GM12878 (cell line): ENCODE measurements at regions not wholly inside any gene's neighbourhood (a gene's known extent, or its start where the extent isn't known, plus 50 kb on each side); places are given as distances from the start of the nearest gene placed in this dataset.

Experiments used
- ATAC-seq: fragments of 200-7000 bp; cut with Tn5 transposase; 3 replicates; pipeline ENCODE4 v1.9.1; 2020; ENCODE audit warnings: mild to moderate bottlenecking, moderate library complexity
- BruUV-seq: library from RNA; stranded (reverse); fragments of 400-500 nt; replicated peaks from 2 replicates; lab custom pipeline; 2021; lab: Mats Ljungman, UMichigan
- CTCF ChIA-PET: fragments of 300-600 bp; sonication (Branson Sonifier 250); formaldehyde crosslinking; extraction: SDS; loops from one replicate; lab custom pipeline; 2021; ENCODE audit warnings: inconsistent platforms; lab: Yijun Ruan, JAX
- POLR2A ChIA-PET: fragments of 350-600 bp; formaldehyde crosslinking; extraction: SDS; loops from one replicate; lab custom pipeline; 2021; ENCODE audit warnings: inconsistent platforms; lab: Charles Lee
- RAD21 ChIA-PET: fragments of 300-600 bp; sonication (Branson Sonifier 250); formaldehyde crosslinking; loops from one replicate; lab custom pipeline; 2023; ENCODE audit warnings: antibody characterized with exemption; ENCODE audit not compliant: unreplicated experiment; lab: Charles Lee
- SMC1A ChIA-PET: fragments of 300-600 bp; sonication (Branson Sonifier 250); formaldehyde crosslinking; loops from one replicate; lab custom pipeline; 2023; ENCODE audit not compliant: unreplicated experiment, uncharacterized antibody; lab: Charles Lee
- DNase-seq: peaks from one replicate; pipeline ENCODE4 v3.0.0-alpha.2; 2011; ENCODE audit warnings: low read depth, low spot score
- FAIRE-seq: peaks from 3 replicates; lab custom pipeline; 2011; peaks lifted over from hg19 to GRCh38; lab: Jason Lieb, UNC
- H2AFZ ChIP-seq: 2 replicates; pipeline ENCODE4 v1.6.0; 2011; ENCODE audit warnings: low read depth, low read length, control low read depth; ENCODE audit not compliant: control insufficient read depth
- H3K27ac ChIP-seq: 2 replicates; pipeline ENCODE4 v1.5.1; 2011; ENCODE audit warnings: control low read depth; ENCODE audit not compliant: control insufficient read depth, insufficient read depth
- H3K27me3 ChIP-seq, 2 experiments: replicated peaks in 1 of 2; 2 replicates each; pipeline versions ENCODE4 v1.6.0 to v1.6.1; 2011; ENCODE audit warnings: low read length in 1 of 2; ENCODE audit not compliant: control insufficient read depth in 2 of 2, insufficient read depth in 2 of 2
- H3K36me3 ChIP-seq, 2 experiments: 2 replicates each; pipeline ENCODE4 v1.5.1; 2011; ENCODE audit warnings: low read length in 1 of 2; ENCODE audit not compliant: control insufficient read depth in 2 of 2, insufficient read depth in 2 of 2
- H3K4me1 ChIP-seq: 2 replicates; pipeline ENCODE4 v1.6.1; 2011; ENCODE audit warnings: mild to moderate bottlenecking, low read length, moderate library complexity, mixed read lengths; ENCODE audit not compliant: control insufficient read depth, insufficient read depth
- H3K4me2 ChIP-seq: 2 replicates; pipeline ENCODE4 v1.6.0; 2011; ENCODE audit warnings: control low read depth; ENCODE audit not compliant: control insufficient read depth, insufficient read depth
- H3K4me3 ChIP-seq: fragments of 200-600 bp; sonication (generic); 2 replicates; pipeline ENCODE4 v1.5.1; 2016
- H3K79me2 ChIP-seq: 2 replicates; pipeline ENCODE4 v1.6.0; 2011; ENCODE audit warnings: low read length; ENCODE audit not compliant: control insufficient read depth, insufficient read depth
- H3K9ac ChIP-seq: 2 replicates; pipeline ENCODE4 v1.8.0; 2011; ENCODE audit warnings: low read length, control low read depth, mixed read lengths; ENCODE audit not compliant: control insufficient read depth, insufficient read depth
- H3K9me3 ChIP-seq: replicated peaks from 3 replicates; pipeline ENCODE4 v1.5.1; 2011; ENCODE audit warnings: mild to moderate bottlenecking, low read length; ENCODE audit not compliant: control insufficient read depth, insufficient read depth
- H4K20me1 ChIP-seq: 2 replicates; pipeline ENCODE4 v1.6.0; 2011; ENCODE audit not compliant: control insufficient read depth, insufficient read depth
- BCL11A ChIP-seq: IDR thresholded peaks from 2 replicates; pipeline ENCODE4 v1.6.1; 2011; ENCODE audit warnings: low read depth, low read length
- CBFB ChIP-seq: IDR thresholded peaks from 2 replicates; pipeline ENCODE4 v1.6.1; 2016; ENCODE audit warnings: antibody characterized with exemption, low read depth
- CEBPB ChIP-seq, 2 experiments: fragments of 150-350 bp in 1 of 2; IDR thresholded peaks; 2 replicates each; pipeline ENCODE4 v1.6.1; 2012 to 2014; ENCODE audit warnings: low read depth in 2 of 2, low read length in 2 of 2, borderline replicate concordance in 1 of 2, inconsistent platforms in 1 of 2
- CREM ChIP-seq: IDR thresholded peaks from 2 replicates; pipeline ENCODE4 v1.6.1; 2014; ENCODE audit warnings: antibody characterized with exemption, low read depth
- DPF2 ChIP-seq: fragments of 450-650 bp; IDR thresholded peaks from 2 replicates; pipeline ENCODE4 v1.6.1; 2017; ENCODE audit warnings: mild to moderate bottlenecking
- ETV6 ChIP-seq, 2 experiments: fragments of 450-650 bp in 1 of 2; IDR thresholded peaks in 1 of 2; conservative IDR thresholded peaks in 1 of 2; 2 replicates each; pipeline ENCODE4 v1.6.1; 2014; ENCODE audit warnings: antibody characterized with exemption in 1 of 2, borderline replicate concordance in 1 of 2, low read depth in 1 of 2, mild to moderate bottlenecking in 1 of 2, moderate library complexity in 1 of 2
- HDAC6 ChIP-seq: fragments of 200-600 bp; sonication (generic); IDR thresholded peaks from one replicate; pipeline ENCODE4 v1.8.0; 2017; ENCODE audit warnings: antibody characterized with exemption; ENCODE audit not compliant: unreplicated experiment
- JUND ChIP-seq: IDR thresholded peaks from 2 replicates; pipeline ENCODE4 v1.6.1; 2012; ENCODE audit warnings: low read depth, mild to moderate bottlenecking, low read length, improper control_type of control experiment, moderate library complexity
- MTA2 ChIP-seq: fragments of 450-650 bp; IDR thresholded peaks from 2 replicates; pipeline ENCODE4 v1.6.1; 2016; ENCODE audit warnings: low read depth, mild to moderate bottlenecking, moderate library complexity
- MXI1 ChIP-seq: fragments of 150-350 bp; IDR thresholded peaks from 2 replicates; pipeline ENCODE4 v1.6.1; 2011; ENCODE audit warnings: low read depth, mild to moderate bottlenecking, inconsistent platforms, low read length, improper control_type of control experiment
- NFYB ChIP-seq: IDR thresholded peaks from 2 replicates; pipeline ENCODE4 v1.6.1; 2011; ENCODE audit warnings: low read depth, mild to moderate bottlenecking, low read length, improper control_type of control experiment, moderate library complexity; ENCODE audit not compliant: insufficient read depth
- NR2C1 ChIP-seq: fragments of 450-650 bp; IDR thresholded peaks from 2 replicates; pipeline ENCODE4 v1.6.1; 2017; ENCODE audit warnings: antibody characterized with exemption, mild to moderate bottlenecking, moderate library complexity
- RB1 ChIP-seq: fragments of 450-650 bp; formaldehyde crosslinking; IDR thresholded peaks from 2 replicates; pipeline ENCODE4 v1.6.1; 2017; ENCODE audit warnings: mild to moderate bottlenecking, borderline replicate concordance
- SMC3 ChIP-seq: IDR thresholded peaks from 2 replicates; pipeline ENCODE4 v1.6.1; 2011; ENCODE audit warnings: low read length, improper control_type of control experiment, borderline replicate concordance
- YBX1 ChIP-seq: fragments of 450-650 bp; IDR thresholded peaks from 2 replicates; pipeline ENCODE4 v1.6.1; 2016; ENCODE audit warnings: antibody characterized with exemption
- WGBS: methylation state at CpG from one replicate; pipeline ENCODE4 v1.1.6; 2016; ENCODE audit warnings: low lambda C conversion rate; ENCODE audit not compliant: insufficient replicate concordance, insufficient coverage; ENCODE audit errors: missing lambda C conversion rate; 5-methylcytosine and 5-hydroxymethylcytosine counted together
- in situ Hi-C: fragments of 300-500 bp; cut with MboI; formaldehyde crosslinking; loops from 9 replicates; pipeline ENCODE4 v1.14.3; 2018; ENCODE audit warnings: mixed read lengths
- intact Hi-C: fragments of 100-400 bp; cut with micrococcal nuclease; formaldehyde crosslinking; loops from one replicate; pipeline ENCODE4 v1.14.2; 2022; ENCODE audit not compliant: unreplicated experiment
- TF ChIP-seq, protein P1 (sequence below): IDR thresholded peaks from 2 replicates; pipeline ENCODE4 v1.6.1; 2012; ENCODE audit warnings: improper control_type of control experiment, low read depth, low read length; ENCODE audit not compliant: insufficient replicate concordance
- TF ChIP-seq, protein P2 (sequence below), 3 experiments: IDR thresholded peaks in 2 of 3; conservative IDR thresholded peaks in 1 of 3; 2 replicates each; pipeline ENCODE4 v1.5.1; 2011; ENCODE audit warnings: low read depth in 3 of 3, low read length in 3 of 3, mild to moderate bottlenecking in 3 of 3, control low read depth in 2 of 3, moderate library complexity in 2 of 3, inconsistent platforms in 1 of 3, mixed read lengths in 1 of 3; ENCODE audit not compliant: control insufficient read depth in 2 of 3, insufficient read depth in 1 of 3; ENCODE audit errors: extremely low read depth in 1 of 3
- TF ChIP-seq, protein P3 (sequence below): fragments of 450-650 bp; IDR thresholded peaks from 2 replicates; pipeline ENCODE4 v1.6.1; 2016; ENCODE audit warnings: mild to moderate bottlenecking

DNA sequence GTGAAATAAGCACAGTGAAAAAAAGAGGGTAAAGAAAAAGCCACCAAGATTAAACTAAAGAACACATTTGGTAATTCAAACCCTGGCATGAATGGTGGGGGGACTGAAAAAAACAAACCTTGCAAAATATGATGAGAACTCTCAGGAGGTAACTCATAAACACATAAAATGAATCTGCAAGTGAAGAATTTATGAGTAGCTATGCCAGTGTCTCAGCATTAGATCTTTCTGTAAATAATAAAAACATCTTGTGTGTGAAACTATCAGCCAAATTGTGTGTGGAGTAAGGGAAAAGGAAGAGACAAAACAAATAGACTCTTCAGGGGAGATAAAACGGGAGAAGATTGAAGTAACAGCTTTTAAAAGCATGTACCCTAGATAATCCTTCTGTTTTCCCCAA, 129.6 kb upstream of the SPEF2 start:
- WGBS: 0% methylated on average over 1 of the region's 1 CpG
- DNase-seq (no peak), ATAC-seq (no peak), FAIRE-seq (no peak)
- ChIA-PET POLR2A (no interaction called here), SMC1A (no interaction called here), CTCF (no interaction called here), RAD21 (no interaction called here)
- intact Hi-C loops (no loop called here), in situ Hi-C loops (no loop called here)
- H3K4me1 ChIP-seq: no peaks in the 10 kb centered on the region
- no peak overlapping the region for H3K9ac ChIP-seq
- no peaks in the 10 kb centered on the region for H3K79me2 ChIP-seq
- H3K9me3 ChIP-seq: no peaks in the 10 kb centered on the region
- no peak overlapping the region for H3K4me3 ChIP-seq
- H3K27me3 ChIP-seq: no peaks in the 10 kb centered on the region
- no peak overlapping the region for H2AFZ ChIP-seq
- H4K20me1 ChIP-seq: no peaks in the 10 kb centered on the region
- H3K27ac ChIP-seq: no peak overlapping the region
- H3K4me2 ChIP-seq: no peak overlapping the region
- BruUV-seq: no TSS peak
- TF ChIP-seq, protein P1, sequence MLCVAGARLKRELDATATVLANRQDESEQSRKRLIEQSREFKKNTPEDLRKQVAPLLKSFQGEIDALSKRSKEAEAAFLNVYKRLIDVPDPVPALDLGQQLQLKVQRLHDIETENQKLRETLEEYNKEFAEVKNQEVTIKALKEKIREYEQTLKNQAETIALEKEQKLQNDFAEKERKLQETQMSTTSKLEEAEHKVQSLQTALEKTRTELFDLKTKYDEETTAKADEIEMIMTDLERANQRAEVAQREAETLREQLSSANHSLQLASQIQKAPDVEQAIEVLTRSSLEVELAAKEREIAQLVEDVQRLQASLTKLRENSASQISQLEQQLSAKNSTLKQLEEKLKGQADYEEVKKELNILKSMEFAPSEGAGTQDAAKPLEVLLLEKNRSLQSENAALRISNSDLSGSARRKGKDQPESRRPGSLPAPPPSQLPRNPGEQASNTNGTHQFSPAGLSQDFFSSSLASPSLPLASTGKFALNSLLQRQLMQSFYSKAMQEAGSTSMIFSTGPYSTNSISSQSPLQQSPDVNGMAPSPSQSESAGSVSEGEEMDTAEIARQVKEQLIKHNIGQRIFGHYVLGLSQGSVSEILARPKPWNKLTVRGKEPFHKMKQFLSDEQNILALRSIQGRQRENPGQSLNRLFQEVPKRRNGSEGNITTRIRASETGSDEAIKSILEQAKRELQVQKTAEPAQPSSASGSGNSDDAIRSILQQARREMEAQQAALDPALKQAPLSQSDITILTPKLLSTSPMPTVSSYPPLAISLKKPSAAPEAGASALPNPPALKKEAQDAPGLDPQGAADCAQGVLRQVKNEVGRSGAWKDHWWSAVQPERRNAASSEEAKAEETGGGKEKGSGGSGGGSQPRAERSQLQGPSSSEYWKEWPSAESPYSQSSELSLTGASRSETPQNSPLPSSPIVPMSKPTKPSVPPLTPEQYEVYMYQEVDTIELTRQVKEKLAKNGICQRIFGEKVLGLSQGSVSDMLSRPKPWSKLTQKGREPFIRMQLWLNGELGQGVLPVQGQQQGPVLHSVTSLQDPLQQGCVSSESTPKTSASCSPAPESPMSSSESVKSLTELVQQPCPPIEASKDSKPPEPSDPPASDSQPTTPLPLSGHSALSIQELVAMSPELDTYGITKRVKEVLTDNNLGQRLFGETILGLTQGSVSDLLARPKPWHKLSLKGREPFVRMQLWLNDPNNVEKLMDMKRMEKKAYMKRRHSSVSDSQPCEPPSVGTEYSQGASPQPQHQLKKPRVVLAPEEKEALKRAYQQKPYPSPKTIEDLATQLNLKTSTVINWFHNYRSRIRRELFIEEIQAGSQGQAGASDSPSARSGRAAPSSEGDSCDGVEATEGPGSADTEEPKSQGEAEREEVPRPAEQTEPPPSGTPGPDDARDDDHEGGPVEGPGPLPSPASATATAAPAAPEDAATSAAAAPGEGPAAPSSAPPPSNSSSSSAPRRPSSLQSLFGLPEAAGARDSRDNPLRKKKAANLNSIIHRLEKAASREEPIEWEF: no peak
- TF ChIP-seq BCL11A (no peak), RB1 (no peak), CEBPB (IDR thresholded peaks at IDR 0.05; ENCODE audit: borderline replicate concordance in 1 of 2, low read depth in 2 of 2, low read length in 2 of 2) (no peak), SMC3 (no peak), CBFB (no peak), YBX1 (no peak), ETV6 (conservative IDR thresholded peaks at IDR 0.05 in 1 of 2, IDR thresholded peaks at IDR 0.05 in 1 of 2; ENCODE audit: borderline replicate concordance in 1 of 2, low read depth in 1 of 2) (no peak), NR2C1 (no peak), HDAC6 (no peak), MXI1 (no peak), CREM (no peak), NFYB (no peak), JUND (no peak), MTA2 (no peak), DPF2 (no peak)
- TF ChIP-seq, protein P2, sequence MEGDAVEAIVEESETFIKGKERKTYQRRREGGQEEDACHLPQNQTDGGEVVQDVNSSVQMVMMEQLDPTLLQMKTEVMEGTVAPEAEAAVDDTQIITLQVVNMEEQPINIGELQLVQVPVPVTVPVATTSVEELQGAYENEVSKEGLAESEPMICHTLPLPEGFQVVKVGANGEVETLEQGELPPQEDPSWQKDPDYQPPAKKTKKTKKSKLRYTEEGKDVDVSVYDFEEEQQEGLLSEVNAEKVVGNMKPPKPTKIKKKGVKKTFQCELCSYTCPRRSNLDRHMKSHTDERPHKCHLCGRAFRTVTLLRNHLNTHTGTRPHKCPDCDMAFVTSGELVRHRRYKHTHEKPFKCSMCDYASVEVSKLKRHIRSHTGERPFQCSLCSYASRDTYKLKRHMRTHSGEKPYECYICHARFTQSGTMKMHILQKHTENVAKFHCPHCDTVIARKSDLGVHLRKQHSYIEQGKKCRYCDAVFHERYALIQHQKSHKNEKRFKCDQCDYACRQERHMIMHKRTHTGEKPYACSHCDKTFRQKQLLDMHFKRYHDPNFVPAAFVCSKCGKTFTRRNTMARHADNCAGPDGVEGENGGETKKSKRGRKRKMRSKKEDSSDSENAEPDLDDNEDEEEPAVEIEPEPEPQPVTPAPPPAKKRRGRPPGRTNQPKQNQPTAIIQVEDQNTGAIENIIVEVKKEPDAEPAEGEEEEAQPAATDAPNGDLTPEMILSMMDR (IDR thresholded peaks at IDR 0.05 in 2 of 3, conservative IDR thresholded peaks at IDR 0.05 in 1 of 3; ENCODE audit: control insufficient read depth in 2 of 3, extremely low read depth in 1 of 3, insufficient read depth in 1 of 3, low read depth in 3 of 3, low read length in 3 of 3): no peak
- TF ChIP-seq, protein P3, sequence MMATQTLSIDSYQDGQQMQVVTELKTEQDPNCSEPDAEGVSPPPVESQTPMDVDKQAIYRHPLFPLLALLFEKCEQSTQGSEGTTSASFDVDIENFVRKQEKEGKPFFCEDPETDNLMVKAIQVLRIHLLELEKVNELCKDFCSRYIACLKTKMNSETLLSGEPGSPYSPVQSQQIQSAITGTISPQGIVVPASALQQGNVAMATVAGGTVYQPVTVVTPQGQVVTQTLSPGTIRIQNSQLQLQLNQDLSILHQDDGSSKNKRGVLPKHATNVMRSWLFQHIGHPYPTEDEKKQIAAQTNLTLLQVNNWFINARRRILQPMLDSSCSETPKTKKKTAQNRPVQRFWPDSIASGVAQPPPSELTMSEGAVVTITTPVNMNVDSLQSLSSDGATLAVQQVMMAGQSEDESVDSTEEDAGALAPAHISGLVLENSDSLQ: no peak
- H3K36me3 ChIP-seq: no peaks in the 10 kb centered on the region
